Testis (tissue), 2 donors: ENCODE measurements at regions not wholly inside any gene's neighbourhood (a gene's known extent, or its start where the extent isn't known, plus 50 kb on each side); places are given as distances from the start of the nearest gene placed in this dataset.
"Not testable (repeated sequence)": the region's sequence is repeated elsewhere in the genome, so short reads cannot be mapped to it uniquely, and the experiment has no call there.

Experiments used
- DNase-seq: peaks from one replicate; pipeline ENCODE4 v3.0.0-alpha.2; 2019
- H3K27ac ChIP-seq, 2 donors: fragments of 200-600 bp; sonication (generic); one replicate each; pipeline ENCODE4 v1.5.1; 2019
- H3K27me3 ChIP-seq: fragments of 200-600 bp; sonication (generic); one replicate; pipeline ENCODE4 v1.5.1; 2019
- H3K36me3 ChIP-seq: fragments of 200-600 bp; sonication (generic); one replicate; pipeline ENCODE4 v1.5.1; 2017; ENCODE audit warnings: low read depth; ENCODE audit errors: missing control alignments
- H3K4me1 ChIP-seq: fragments of 200-600 bp; sonication (generic); one replicate; pipeline ENCODE4 v1.5.1; 2019
- H3K4me3 ChIP-seq, 2 donors: fragments of 200-600 bp; sonication (generic); one replicate each; pipeline ENCODE4 v1.5.1; 2017 to 2019
- H3K9me3 ChIP-seq: fragments of 200-600 bp; sonication (generic); one replicate; pipeline ENCODE4 v1.5.1; 2017
- CTCF ChIP-seq, 3 experiments: fragments of 450-650 bp in 2 of 3; fragments of 200-600 bp in 1 of 3; sonication (generic) in 1 of 3; IDR thresholded peaks; one replicate each; pipeline ENCODE4 v1.5.1; 2016 to 2019; ENCODE audit warnings: antibody characterized with exemption in 3 of 3, mild to moderate bottlenecking in 2 of 3, moderate library complexity in 1 of 3
- POLR2A ChIP-seq: fragments of 450-650 bp; IDR thresholded peaks from one replicate; pipeline ENCODE4 v1.6.1; 2017; ENCODE audit warnings: antibody characterized with exemption, mild to moderate bottlenecking, moderate library complexity
- WGBS, 2 donors: methylation state at CpG; one replicate each; pipeline ENCODE4 v1.1.5; 2018; 5-methylcytosine and 5-hydroxymethylcytosine counted together
- intact Hi-C: fragments of 100-400 bp; cut with DNase I; formaldehyde crosslinking; loops from one replicate; pipeline ENCODE4 v1.15.1; 2023; ENCODE audit warnings: low total_unique reads

DNA sequence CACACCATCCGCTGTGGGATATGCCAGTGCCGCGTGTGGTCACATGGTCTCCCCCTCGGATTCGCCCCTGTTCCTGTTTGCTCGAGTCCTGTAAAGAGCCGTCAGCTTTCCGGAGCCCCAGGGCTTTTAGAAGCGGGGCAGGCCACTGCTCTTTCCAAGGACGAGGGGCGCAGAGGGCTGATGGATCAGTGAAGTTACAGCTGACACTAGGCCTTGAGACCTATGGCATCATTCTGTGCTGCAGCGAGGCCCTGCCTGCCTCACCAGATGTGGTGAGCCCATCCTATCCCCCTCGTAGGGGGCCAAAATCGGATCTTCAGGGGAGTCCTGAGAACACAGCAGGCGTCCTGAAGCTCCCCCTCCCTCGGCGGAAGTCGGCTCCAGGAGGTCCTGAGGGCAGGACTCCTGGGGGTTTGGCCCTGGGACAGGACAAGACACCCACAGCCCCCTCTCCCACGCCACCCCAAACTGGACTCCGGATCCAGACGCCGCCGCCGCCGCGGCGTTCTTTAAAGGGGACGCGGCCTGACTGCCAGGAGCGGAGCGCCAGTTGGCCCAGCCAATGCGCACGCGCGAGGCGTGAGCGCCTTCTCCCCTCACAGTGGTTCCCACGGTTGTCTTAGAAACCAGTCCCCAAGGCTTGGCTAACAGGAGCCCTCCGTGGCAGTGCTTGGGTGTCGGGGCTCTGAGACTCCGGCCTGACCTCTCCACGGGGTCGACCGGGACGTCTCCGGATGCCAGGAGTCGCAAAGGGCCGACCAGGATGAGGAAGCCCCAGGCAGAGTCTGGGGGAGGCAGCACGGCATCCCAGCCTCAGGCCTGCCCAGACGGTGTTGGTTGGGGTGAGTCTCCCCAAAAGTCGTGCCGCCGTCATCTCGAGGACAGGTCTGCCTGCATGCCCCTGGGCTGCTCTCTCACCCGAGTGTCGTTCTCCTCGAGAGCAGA lies 371.7 kb downstream of the ZNF716 start:
- WGBS, 2 donors = 61 to 66% methylated on average over 36 to 50 of the region's 57 CpGs
- TF ChIP-seq POLR2A = no peak
- TF ChIP-seq CTCF (IDR thresholded peaks at IDR 0.05) = no peak
- no peaks in the 10 kb centered on the region for H3K27me3 ChIP-seq
- peak overlapping the region; percentile 31 to 44 for H3K4me3 ChIP-seq
- DNase-seq = peak; percentile 36
- no peak overlapping the region for H3K27ac ChIP-seq
- intact Hi-C loops = no loop called here
- no peaks in the 10 kb centered on the region for H3K9me3 ChIP-seq
- no peaks in the 10 kb centered on the region for H3K4me1 ChIP-seq
- H3K36me3 ChIP-seq = no peaks in the 10 kb centered on the region

DNA sequence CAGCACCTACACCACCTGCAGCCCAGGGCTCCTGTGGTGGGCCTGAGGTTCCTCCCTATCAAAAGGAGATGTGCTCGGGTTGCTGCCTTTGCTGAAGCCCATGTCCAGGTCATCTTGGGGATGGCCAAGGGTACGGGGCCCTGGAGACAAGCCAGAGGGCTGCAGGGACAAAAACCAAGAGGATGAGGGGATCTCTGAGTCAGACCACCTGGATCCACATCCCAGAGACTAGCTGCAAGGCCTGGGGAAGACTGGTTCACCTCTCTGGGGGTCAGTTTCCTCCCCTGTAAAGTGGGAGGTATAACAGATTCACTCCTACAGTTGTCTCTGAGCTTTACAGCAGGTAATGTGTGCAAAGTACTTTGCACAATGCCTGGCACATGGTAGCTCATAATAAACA lies 376.6 kb downstream of the ZNF716 start:
- H3K4me1 ChIP-seq, H3K27me3 ChIP-seq, H3K4me3 ChIP-seq, H3K27ac ChIP-seq, H3K9me3 ChIP-seq, DNase-seq, intact Hi-C loops, H3K36me3 ChIP-seq: not testable (repeated sequence)
- 70 to 76% methylated on average over 2 of the region's 2 CpGs for WGBS, 2 donors

GRCh38 chr7:57835161-57835560 lies 385.2 kb downstream of the ZNF716 start:
- H3K27me3 ChIP-seq, H3K36me3 ChIP-seq, intact Hi-C loops, H3K4me1 ChIP-seq, H3K9me3 ChIP-seq, H3K4me3 ChIP-seq, DNase-seq, H3K27ac ChIP-seq: not testable (repeated sequence)
- WGBS, 2 donors = 62 to 79% methylated on average over 7 to 9 of the region's 15 CpGs

DNA sequence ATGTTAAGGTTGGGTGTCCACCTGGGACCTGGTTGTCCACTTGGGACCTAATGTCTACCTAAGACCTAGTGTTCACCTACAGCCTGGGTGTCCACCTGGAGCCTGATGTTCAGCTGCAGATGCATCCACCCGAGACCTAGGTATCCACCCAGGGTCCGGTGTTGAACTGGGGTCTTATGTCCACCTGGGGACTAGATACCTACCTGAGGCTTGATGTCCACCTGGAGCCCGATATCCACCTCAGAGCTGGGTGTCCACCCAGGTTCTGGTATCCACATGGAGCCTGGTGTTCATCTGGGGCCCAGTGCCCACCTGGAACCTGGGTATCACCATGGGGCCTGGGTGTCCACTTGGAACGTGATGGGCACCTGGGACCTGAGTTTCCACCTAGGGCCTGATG lies 389.2 kb downstream of the ZNF716 start:
- DNase-seq, H3K9me3 ChIP-seq, H3K4me3 ChIP-seq, H3K27me3 ChIP-seq, H3K36me3 ChIP-seq, H3K4me1 ChIP-seq, intact Hi-C loops, H3K27ac ChIP-seq: not testable (repeated sequence)
- 93% methylated on average over 3 of the region's 4 CpGs; no CpG with 5 or more reads in 1 of the 2 donors for WGBS, 2 donors

DNA sequence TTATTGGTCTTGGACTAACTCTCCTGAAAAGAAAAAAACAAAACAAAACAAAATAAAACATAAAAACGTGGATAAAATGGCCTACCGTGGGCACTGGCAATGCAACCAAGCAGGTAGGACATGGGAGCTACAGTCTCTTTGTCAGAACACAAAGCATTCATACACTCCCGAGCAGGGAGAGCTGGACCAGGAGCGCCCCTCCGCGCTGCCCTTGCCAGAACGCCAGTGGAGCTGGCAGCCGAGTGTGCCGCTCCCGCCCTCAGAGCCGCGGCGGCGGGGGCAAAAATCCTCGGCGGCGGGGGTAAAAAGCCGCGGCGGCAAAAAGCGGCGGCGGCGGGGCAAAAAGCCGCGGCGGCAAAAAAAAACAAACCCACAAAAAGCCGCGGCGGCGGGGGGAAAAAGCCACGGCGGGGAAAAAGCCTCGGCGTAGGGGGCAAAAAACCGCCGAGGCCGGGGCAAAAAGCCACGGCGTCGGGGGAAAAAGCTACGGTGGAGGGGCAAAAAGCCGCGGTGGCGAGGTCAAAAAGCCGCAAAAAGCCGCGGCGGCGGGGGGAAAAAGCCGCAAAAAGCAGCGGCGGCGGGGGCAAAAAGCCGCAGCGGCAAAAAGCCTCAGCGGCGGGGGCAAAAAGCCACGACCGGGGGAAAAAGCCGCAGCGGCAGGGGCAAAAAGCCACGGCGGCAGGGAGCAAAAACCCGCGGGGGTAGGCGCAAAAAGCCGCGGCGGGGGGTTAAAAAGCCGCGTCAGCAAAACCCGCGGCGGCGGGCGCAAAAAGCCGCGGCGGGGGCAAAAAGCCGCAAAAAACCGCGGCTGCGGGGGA lies 418.1 kb downstream of the ZNF716 start:
- 9 to 10% methylated on average over 78 to 84 of the region's 84 CpGs for WGBS, 2 donors

More for the DNA sequence above, 418.1 kb downstream of the ZNF716 start:
- H3K27ac ChIP-seq = peak overlapping the region; percentile 63 to 66
- H3K27me3 ChIP-seq = peaks cover 5% of the 10 kb centered on the region
- peak; percentile 43 for DNase-seq
- no peaks in the 10 kb centered on the region for H3K9me3 ChIP-seq
- no peaks in the 10 kb centered on the region for H3K36me3 ChIP-seq
- intact Hi-C loops = no loop called here
- no peak for TF ChIP-seq CTCF (IDR thresholded peaks at IDR 0.05)
- no peak for TF ChIP-seq POLR2A
- H3K4me3 ChIP-seq = peak overlapping the region; percentile 50 to 60
- no peaks in the 10 kb centered on the region for H3K4me1 ChIP-seq
